ENCODE measurements at regions not wholly inside any gene's neighbourhood (a gene's known extent, or its start where the extent isn't known, plus 50 kb on each side); places are given as distances from the start of the nearest gene placed in this dataset.

DNA sequence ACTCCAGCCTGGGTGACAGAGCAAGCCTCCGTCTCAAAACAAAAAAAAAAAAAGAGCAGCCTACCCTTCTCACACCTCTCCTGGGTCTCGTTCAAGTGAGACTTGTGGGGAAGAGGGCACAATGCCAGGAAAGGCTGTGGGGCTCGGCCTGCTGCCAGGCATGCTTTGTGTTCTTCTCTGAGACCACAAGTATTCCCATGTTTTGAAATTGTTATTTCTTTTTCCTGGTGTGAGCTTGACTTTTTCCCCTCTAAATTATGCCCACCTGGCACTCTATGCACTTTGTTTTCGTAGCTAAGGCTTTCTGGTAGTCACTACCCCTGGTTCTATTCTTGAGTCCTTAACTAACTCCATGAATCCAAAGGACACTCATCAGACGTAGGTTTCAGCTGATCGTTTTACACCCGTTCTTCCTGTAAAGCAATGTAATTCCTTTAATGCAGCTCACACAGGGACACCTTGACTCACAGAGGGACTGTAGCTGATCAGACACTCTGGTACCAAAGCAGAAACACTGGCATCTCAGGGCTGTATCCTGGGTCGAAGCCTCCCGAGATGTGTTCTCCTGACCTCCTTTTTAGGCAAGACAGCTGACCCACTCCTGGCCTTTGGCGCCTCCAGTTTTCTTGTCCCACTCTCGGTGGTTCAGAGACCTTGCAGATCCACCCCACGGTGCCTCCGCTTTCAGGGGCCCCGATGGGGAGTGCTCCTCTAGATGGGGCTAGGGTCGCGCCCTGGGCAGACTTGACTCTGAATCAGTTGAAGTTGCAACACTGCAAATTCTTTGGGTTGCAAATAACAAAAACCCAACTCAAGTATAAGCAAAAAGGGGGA is 193.3 kb upstream of the AGAP1 start:
- TF ChIP-seq, protein P1, sequence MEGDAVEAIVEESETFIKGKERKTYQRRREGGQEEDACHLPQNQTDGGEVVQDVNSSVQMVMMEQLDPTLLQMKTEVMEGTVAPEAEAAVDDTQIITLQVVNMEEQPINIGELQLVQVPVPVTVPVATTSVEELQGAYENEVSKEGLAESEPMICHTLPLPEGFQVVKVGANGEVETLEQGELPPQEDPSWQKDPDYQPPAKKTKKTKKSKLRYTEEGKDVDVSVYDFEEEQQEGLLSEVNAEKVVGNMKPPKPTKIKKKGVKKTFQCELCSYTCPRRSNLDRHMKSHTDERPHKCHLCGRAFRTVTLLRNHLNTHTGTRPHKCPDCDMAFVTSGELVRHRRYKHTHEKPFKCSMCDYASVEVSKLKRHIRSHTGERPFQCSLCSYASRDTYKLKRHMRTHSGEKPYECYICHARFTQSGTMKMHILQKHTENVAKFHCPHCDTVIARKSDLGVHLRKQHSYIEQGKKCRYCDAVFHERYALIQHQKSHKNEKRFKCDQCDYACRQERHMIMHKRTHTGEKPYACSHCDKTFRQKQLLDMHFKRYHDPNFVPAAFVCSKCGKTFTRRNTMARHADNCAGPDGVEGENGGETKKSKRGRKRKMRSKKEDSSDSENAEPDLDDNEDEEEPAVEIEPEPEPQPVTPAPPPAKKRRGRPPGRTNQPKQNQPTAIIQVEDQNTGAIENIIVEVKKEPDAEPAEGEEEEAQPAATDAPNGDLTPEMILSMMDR (IDR thresholded peaks at IDR 0.05; ENCODE audit: control insufficient read depth, extremely low read depth, insufficient read depth): no peak
- no peak overlapping the region for H3K4me3 ChIP-seq (ENCODE audit: low read depth, low read length)
- DNase-seq (ENCODE audit: low read depth): no peak

DNA sequence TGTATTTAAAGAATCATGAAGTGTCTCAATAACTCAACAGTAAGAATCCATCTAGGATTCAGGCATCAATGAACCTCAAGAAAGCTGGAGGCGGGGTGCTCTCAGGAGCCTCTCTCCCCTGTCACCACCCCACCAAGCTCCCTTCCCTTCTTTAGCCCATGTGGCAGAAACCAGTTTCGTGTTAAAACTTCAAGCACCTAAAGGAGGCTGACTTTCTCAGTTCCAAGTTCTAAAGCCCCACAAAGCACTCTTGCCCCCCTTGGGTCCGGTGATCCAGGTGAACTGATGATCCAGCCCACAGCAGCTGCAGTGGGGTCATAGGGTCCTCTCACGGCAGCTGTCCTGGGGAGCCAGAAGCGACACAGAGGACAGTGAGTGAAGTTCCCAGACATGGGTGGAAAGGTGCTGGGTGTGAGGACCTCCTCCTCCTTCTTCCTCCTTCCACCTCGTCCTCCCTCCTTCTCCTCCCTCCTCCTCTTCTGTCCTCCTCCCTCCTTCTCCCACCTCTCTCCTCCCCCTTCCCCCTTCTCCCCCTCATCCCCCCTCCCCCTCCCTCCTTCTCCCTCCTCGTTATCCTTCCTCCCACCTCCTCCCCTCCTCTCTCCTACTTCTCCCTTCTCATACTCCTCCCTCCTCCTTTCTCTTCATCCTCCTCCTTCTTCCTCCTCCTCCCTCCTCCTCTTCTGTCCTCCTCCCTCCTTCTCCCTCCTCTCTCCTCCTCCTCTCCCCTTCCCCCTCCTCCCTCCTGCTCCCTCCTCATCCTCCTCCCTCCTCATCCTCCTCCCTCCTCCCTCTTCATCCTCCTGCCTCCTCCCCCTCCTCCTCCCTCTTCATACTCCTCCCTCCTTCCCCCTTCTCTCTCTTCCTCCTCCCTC is 192.4 kb upstream of the AGAP1 start:
- TF ChIP-seq, protein P1 (IDR thresholded peaks at IDR 0.05; ENCODE audit: control insufficient read depth, extremely low read depth, insufficient read depth): no peak
- no peak overlapping the region for H3K4me3 ChIP-seq (ENCODE audit: low read depth, low read length)
- DNase-seq (ENCODE audit: low read depth): no peak

DNA sequence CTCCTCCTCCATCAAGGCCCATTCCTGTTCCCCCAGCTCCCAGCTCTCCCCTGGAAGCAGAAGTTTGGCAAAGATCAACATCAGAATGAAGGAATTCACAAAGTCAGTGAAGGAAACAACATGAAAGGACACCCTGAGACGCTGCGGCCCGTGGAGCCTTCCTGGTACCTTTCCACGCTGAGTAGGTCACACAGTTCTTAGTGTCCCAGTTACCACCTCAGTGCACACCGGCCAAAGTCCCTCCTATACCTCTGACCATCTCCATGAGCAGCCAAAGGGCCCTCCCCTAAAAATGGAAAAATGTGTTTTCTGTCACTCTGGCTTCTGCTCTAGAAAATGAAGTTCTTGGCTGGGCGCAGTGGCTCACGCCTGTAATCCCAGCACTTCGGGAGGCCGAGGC is 191.6 kb upstream of the AGAP1 start:
- TF ChIP-seq, protein P1 (IDR thresholded peaks at IDR 0.05; ENCODE audit: control insufficient read depth, extremely low read depth, insufficient read depth): no peak
- H3K4me3 ChIP-seq (ENCODE audit: low read depth, low read length): no peak overlapping the region
- DNase-seq (ENCODE audit: low read depth): no peak

DNA sequence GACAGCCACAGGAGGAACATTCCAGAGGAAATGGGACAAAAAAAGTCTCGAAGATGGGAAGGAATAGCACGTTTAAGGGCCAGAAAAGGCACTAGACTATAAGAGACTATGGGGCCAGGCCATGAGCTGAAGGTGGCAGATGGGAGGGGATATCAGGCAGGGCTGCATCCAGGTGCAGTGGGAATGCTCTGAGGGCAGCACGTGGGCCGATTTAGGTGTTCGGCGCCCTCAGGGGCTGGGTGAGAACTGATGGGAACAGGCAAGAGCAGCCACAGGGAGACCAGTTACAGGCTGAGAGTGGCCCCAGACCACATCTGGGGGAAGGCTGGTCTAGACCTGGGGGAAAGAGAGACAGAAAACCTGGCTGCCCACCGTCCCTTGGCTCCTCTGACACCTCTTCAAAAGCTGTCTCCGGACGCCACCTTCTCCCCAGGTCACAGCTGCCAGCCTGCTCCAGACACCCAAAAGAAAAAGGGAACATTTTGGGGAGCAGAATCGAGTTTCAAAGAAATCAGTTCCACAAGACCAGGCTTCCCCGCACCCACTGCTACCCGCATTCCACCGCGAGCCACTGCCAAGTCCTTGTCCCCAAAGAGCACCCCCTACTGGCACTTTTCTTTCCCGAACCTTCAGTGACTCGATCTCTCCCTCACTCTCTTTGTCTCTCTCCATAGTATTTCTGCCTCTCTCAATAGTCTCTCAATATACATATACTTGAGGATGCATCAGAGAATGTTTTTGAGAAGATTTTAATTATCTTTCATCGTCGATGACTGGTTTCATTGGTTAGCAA is 190.1 kb upstream of the AGAP1 start:
- DNase-seq (ENCODE audit: low read depth): no peak
- no peak overlapping the region for H3K4me3 ChIP-seq (ENCODE audit: low read depth, low read length)
- TF ChIP-seq, protein P1 (IDR thresholded peaks at IDR 0.05; ENCODE audit: control insufficient read depth, extremely low read depth, insufficient read depth): no peak

GRCh38 chr2:235305678-235306077 is 188.2 kb upstream of the AGAP1 start:
- DNase-seq (ENCODE audit: low read depth): no peak
- TF ChIP-seq, protein P1 (IDR thresholded peaks at IDR 0.05; ENCODE audit: control insufficient read depth, extremely low read depth, insufficient read depth): no peak

DNA sequence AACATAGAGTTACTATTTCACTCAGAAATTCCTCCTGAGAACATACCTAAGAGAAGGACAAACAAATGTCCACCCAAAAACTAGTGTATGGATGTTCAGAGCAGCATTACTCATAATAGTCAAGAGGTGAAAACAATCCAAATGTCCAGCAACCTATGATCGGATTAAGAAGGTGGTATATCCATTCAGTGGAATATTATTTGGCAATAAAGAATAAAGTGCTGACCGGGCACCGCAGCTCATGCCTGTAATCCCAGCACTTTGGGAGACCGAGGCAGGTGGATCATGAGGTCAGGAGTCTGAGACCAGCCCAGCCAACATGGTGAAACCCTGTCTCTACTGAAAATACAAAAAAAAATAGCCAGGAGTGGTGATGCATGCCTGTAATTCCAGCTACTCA is 182.8 kb upstream of the AGAP1 start:
- TF ChIP-seq, protein P1 (IDR thresholded peaks at IDR 0.05; ENCODE audit: control insufficient read depth, extremely low read depth, insufficient read depth): no peak
- H3K4me3 ChIP-seq (ENCODE audit: low read depth, low read length): no peak overlapping the region
- DNase-seq (ENCODE audit: low read depth): no peak

More at GRCh38 chr2:235305678-235306077, 188.2 kb upstream of the AGAP1 start:
- H3K4me3 ChIP-seq (ENCODE audit: low read depth, low read length): no peak overlapping the region

All from LNCaP clone FGC (cell line).